Pancreas (tissue), 10 donors: ENCODE measurements at regions not wholly inside any gene's neighbourhood (a gene's known extent, or its start where the extent isn't known, plus 50 kb on each side); places are given as distances from the start of the nearest gene placed in this dataset.
A peak's percentile ranks its signal among the peaks of the same experiment; 100 is the strongest.

ENCODE experiments used
- ATAC-seq, 4 donors: fragments of 200-7000 bp; cut with Tn5 transposase; one replicate each; pipeline versions ENCODE4 v1.8.0 to v1.9.1; 2020; ENCODE audit warnings: mild to moderate bottlenecking in 4 of 4, moderate library complexity in 4 of 4
- DNase-seq, 6 donors: peaks; one replicate each; pipeline ENCODE4 v3.0.0-alpha.2; 2020
- FAIRE-seq: peaks from 2 replicates; lab custom pipeline; 2012; peaks lifted over from hg19 to GRCh38; lab: Jason Lieb, UNC
- H3K27ac ChIP-seq, 4 donors: fragments of 200-600 bp; sonication (generic); 1 replicate in 3 of 4; 2 replicates in 1 of 4; pipeline versions ENCODE4 v1.5.0 to v1.8.0; 2020
- H3K27me3 ChIP-seq, 4 donors: fragments of 200-600 bp; one replicate each; pipeline ENCODE4 v1.8.0; 2021
- H3K36me3 ChIP-seq, 3 donors: fragments of 200-600 bp; sonication (generic) in 1 of 3; one replicate each; pipeline versions ENCODE4 v1.5.0 to v1.8.0; 2020 to 2021
- H3K4me1 ChIP-seq, 3 donors: fragments of 200-600 bp; one replicate each; pipeline ENCODE4 v1.8.0; 2021
- H3K4me3 ChIP-seq, 4 donors: fragments of 200-600 bp; sonication (generic) in 2 of 4; one replicate each; pipeline versions ENCODE4 v1.5.0 to v1.8.0; 2020 to 2021
- H3K9me3 ChIP-seq, 4 donors: fragments of 200-600 bp; one replicate each; pipeline ENCODE4 v1.8.0; 2021
- WGBS, 2 donors: extraction: QIAGEN DNeasy Blood & Tissue Kit; methylation state at CpG; one replicate each; pipeline ENCODE4 v1.1.7; 2013; 5-methylcytosine and 5-hydroxymethylcytosine counted together
- intact Hi-C, 3 donors: fragments of 100-400 bp; cut with DNase I; formaldehyde crosslinking; loops; one replicate each; pipeline versions ENCODE4 v1.11.1 to v1.14.2; 2022
- TF ChIP-seq, protein P1 (sequence below), 4 donors: fragments of 200-600 bp; sonication (generic) in 3 of 4; IDR thresholded peaks; one replicate each; pipeline versions ENCODE4 v1.5.0 to v1.8.0; 2021; ENCODE audit warnings: antibody characterized with exemption in 4 of 4
- donor health status: healthy with polysubstance abuse.
- donor health status: DM: no; HTN: no; CAD: no; lungs with moderate emphysema.
- donor health status: DM: no; HTN: no; CAD: no.
- donor health status: control.
- donor health status: control.
- donor health status: Bipolar disorder and iron deficiency.
- donor health status: DM: yes; HTN: yes; CAD: no.
- donor health status: DM: no; HTN: no; CAD: no.
- donor health status: DM: no; HTN: no; CAD: no.
- donor health status: DM: yes; HTN: yes; CAD: no.

DNA sequence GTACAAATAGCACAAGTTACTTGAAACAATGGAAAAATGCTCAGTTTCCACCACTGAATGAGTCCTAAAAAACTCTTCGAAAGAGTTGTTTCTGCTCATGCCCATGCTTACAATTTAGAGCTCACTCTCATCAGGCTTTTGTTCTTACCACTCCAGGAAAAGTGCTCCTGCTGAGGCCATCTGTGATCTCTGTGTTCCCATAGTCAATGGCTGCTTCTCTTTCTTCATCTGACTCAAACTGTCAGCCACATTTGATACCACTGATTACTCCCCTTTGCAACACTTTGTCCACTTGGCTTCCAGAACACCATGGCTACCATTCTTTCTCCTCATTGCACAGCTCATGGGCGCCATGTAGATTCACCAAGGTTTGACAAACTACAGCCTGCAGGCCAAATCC lies 80.0 kb upstream of the SLC34A2 start:
- Histone ChIP-seq H3K27me3 (no peaks in the 10 kb centered on the region), H3K4me1 (no peaks in the 10 kb centered on the region), H3K4me3 (no peak overlapping the region), H3K27ac (no peak overlapping the region), H3K36me3 (no peaks in the 10 kb centered on the region), H3K9me3 (no peaks in the 10 kb centered on the region)
- intact Hi-C loops = no loop called here
- no peak for DNase-seq
- ATAC-seq = no peak
- FAIRE-seq = no peak
- WGBS, 2 donors = 75 to 93% methylated on average over 2 of the region's 2 CpGs
- TF ChIP-seq, protein P1, sequence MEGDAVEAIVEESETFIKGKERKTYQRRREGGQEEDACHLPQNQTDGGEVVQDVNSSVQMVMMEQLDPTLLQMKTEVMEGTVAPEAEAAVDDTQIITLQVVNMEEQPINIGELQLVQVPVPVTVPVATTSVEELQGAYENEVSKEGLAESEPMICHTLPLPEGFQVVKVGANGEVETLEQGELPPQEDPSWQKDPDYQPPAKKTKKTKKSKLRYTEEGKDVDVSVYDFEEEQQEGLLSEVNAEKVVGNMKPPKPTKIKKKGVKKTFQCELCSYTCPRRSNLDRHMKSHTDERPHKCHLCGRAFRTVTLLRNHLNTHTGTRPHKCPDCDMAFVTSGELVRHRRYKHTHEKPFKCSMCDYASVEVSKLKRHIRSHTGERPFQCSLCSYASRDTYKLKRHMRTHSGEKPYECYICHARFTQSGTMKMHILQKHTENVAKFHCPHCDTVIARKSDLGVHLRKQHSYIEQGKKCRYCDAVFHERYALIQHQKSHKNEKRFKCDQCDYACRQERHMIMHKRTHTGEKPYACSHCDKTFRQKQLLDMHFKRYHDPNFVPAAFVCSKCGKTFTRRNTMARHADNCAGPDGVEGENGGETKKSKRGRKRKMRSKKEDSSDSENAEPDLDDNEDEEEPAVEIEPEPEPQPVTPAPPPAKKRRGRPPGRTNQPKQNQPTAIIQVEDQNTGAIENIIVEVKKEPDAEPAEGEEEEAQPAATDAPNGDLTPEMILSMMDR (IDR thresholded peaks at IDR 0.05) = no peak

DNA sequence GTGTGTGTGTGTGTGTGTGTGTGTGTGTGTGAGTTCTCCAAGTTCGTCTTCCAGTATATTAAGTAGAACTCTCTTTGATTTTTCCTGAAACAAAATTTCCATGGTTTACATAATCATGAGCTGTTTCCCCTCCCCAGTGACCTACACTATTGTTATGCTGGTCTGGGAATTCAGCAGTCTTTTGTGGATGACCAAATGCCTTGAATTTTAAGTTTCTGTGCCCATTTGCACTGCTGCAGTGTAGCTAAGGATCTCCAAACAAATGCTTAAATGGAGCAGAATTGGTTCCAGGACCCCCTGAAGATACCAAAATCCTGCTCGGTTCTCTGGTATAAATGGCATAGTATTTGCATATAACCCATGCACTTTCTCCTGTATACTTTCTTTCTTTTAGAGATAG lies 77.2 kb upstream of the SLC34A2 start:
- 59 to 62% methylated on average over 2 of the region's 2 CpGs for WGBS, 2 donors
- TF ChIP-seq, protein P1 (IDR thresholded peaks at IDR 0.05) = no peak
- intact Hi-C loops = no loop called here
- DNase-seq = no peak
- Histone ChIP-seq H3K27ac (no peak overlapping the region), H3K4me3 (no peak overlapping the region), H3K36me3 (no peaks in the 10 kb centered on the region), H3K4me1 (no peaks in the 10 kb centered on the region), H3K27me3 (no peaks in the 10 kb centered on the region), H3K9me3 (no peaks in the 10 kb centered on the region)
- ATAC-seq = no peak
- no peak for FAIRE-seq

DNA sequence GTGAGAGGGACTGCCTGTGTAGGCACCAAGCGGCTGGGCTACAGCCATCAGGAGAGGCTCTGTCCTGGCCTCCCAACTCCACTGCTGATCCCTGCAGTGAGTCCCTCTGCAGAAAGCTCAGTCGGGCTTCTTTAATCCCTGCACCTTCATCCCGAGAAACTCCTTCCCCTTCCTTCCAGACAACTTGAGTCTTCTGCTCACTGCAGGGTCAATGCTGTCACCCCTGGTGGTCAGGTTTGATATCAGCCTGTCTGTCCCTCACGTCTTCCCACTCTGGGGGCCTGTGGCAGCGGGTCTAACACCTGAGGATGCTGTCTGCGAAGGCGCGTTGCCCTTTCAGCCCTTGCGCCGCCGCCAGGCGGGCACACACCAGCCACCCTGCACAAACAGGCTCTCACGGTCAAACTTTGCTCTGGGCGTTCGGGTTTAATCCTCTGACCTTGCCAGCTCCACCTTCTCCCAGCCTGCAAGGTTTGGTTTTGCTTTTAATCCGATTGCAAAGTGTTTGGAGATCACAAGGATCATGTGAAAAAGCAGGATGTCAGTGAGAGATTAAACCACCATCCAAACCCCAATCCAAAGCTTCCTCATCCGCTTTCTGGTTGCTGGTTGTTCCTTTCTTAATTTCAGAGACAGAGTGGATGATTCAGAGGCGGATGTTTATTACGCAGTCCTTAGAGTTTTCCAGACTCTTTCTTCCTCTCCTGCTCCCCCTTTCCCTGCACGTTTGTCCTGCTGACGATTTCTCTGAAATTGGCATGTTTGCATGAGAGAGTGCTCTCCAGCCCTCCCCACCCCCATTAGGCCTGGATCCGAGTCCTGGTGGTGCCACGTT lies 74.8 kb upstream of the SLC34A2 start:
- FAIRE-seq = no peak

DNA sequence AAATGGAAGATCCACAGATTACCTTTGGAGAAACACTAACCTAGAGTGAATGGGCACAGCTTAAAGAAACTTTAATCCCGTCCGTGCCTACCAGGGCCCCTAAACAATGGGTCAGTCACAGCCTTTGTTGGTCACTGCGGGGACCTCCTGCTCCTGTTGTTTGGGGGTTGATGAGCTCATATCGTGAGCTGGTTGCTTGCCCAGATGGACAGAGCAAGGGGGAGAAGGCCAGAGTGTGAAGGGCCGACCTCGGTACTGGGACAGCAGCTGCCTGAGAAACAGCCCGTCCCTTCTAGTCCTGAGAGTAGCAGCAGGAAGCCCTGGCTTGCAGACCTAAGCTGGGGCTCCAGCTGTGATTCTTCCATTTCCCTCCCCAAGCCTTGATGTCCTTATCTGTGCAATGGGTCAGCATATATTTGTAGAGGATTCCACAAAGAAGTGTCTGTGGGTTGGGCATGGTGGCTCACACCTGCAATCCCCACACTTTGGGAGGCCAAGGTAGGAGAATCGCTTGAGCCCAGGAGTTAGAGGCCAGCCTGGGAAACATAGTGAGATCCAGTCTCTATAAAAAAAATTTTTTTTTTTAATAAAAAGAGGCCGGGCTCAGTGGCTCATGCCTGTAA lies 69.6 kb upstream of the SLC34A2 start:
- Histone ChIP-seq H3K27ac (no peak overlapping the region), H3K36me3 (no peaks in the 10 kb centered on the region), H3K9me3 (no peaks in the 10 kb centered on the region), H3K4me3 (no peak overlapping the region), H3K4me1 (no peaks in the 10 kb centered on the region), H3K27me3 (no peaks in the 10 kb centered on the region)
- 79% methylated on average over 9 of the region's 9 CpGs for WGBS, 2 donors
- no peak for ATAC-seq
- intact Hi-C loops = no loop called here
- FAIRE-seq = no peak
- TF ChIP-seq, protein P1 (IDR thresholded peaks at IDR 0.05) = no peak
- no peak for DNase-seq

More for the DNA sequence above, 74.8 kb upstream of the SLC34A2 start:
- intact Hi-C loops = no loop called here
- H3K27ac ChIP-seq = no peak overlapping the region
- 60 to 62% methylated on average over 23 of the region's 23 CpGs for WGBS, 2 donors
- ATAC-seq (no peak), DNase-seq (peak in 1 of 6 donors; percentile 43)
- TF ChIP-seq, protein P1 (IDR thresholded peaks at IDR 0.05) = no peak
- H3K4me1 ChIP-seq = no peaks in the 10 kb centered on the region
- no peak overlapping the region for H3K4me3 ChIP-seq
- no peaks in the 10 kb centered on the region for H3K9me3 ChIP-seq
- no peaks in the 10 kb centered on the region for H3K36me3 ChIP-seq
- no peaks in the 10 kb centered on the region for H3K27me3 ChIP-seq

DNA sequence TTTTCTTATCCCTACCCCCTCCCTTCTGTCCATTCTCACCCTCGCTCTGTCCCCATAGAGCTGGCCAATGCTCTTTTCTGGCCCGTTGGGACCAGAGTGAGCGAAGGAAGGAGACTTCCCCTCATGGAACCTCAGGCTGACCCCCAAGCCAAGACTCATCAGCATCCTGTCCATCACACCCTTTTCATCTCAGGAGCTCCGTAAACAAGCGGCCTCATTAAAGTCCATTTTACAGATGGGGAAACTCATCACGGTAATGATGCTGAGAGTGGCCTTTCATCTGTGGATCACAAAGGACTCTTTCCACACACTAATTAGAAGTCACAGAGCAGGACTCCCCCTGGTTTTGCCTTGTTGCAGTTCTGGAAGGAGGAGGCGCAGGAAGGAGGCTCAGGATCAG lies 67.4 kb upstream of the SLC34A2 start:
- TF ChIP-seq, protein P1 (IDR thresholded peaks at IDR 0.05) = no peak
- Histone ChIP-seq H3K27ac (no peak overlapping the region), H3K4me1 (no peaks in the 10 kb centered on the region), H3K9me3 (no peaks in the 10 kb centered on the region), H3K36me3 (no peaks in the 10 kb centered on the region), H3K4me3 (no peak overlapping the region), H3K27me3 (no peaks in the 10 kb centered on the region)
- no peak for ATAC-seq
- 76 to 82% methylated on average over 6 to 7 of the region's 7 CpGs for WGBS, 2 donors
- intact Hi-C loops = no loop called here
- DNase-seq = no peak
- FAIRE-seq = no peak
